SK-N-SH (cell line): ENCODE measurements at regions not wholly inside any gene's neighbourhood (a gene's known extent, or its start where the extent isn't known, plus 50 kb on each side); places are given as distances from the start of the nearest gene placed in this dataset.

Source experiments
- EZH2phosphoT487 ChIP-seq: fragments of 200-600 bp; sonication (generic); IDR thresholded peaks from 2 replicates; pipeline ENCODE4 v1.6.1; 2017; ENCODE audit warnings: low read depth, mixed run types, mild to moderate bottlenecking, antibody characterized with exemption, moderate library complexity, borderline replicate concordance
- RCOR1 ChIP-seq: fragments of 150-350 bp; IDR thresholded peaks from 2 replicates; pipeline ENCODE4 v1.6.1; 2017; ENCODE audit warnings: antibody characterized with exemption, low read length

DNA sequence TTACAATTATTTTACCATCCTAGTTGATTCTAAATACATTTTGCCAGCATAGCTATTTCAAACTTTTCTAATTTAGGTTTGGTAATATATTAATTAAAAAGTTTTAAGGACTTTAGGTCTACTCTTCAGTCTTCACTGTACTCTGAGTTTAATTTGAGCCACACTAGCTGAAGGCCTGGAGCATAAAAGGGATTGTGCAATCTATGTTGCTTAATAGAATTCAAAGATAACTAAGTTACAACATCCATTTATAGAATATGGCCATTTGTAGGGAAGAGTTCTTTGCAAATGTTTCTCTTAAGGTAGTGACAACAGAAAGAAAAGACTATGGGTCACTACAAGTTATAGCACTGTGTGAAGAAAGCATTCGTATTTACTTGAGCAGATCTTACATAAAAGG, 702.2 kb upstream of the NRXN1 start:
- no peak for TF ChIP-seq RCOR1
- TF ChIP-seq EZH2phosphoT487: no peak
